ENCODE measurements at regions not wholly inside any gene's neighbourhood (a gene's known extent, or its start where the extent isn't known, plus 50 kb on each side); places are given as distances from the start of the nearest gene placed in this dataset.

- Histone ChIP-seq H3K4me1 (no peaks in the 10 kb centered on the region), H3K36me3 (no peaks in the 10 kb centered on the region), H3K27ac (no peak overlapping the region), H3K9me3 (no peaks in the 10 kb centered on the region), H3K4me3 (no peak overlapping the region), H3K27me3 (no peaks in the 10 kb centered on the region)
- no peak for TF ChIP-seq POLR2A (IDR thresholded peaks at IDR 0.05)
- no peak for TF ChIP-seq EP300 (IDR thresholded peaks at IDR 0.05)
- no peak for TF ChIP-seq CTCF (IDR thresholded peaks at IDR 0.05)
- WGBS, 2 donors, result 81 to 82% methylated on average over 2 of the region's 2 CpGs
- DNase-seq (ENCODE audit: low spot score in 2 of 2), result no peak
Measured at GRCh38 chr2:57313678-57314077, 732.9 kb upstream of the VRK2 start.

- Histone ChIP-seq H3K4me1 (no peaks in the 10 kb centered on the region), H3K27me3 (no peaks in the 10 kb centered on the region), H3K36me3 (no peaks in the 10 kb centered on the region), H3K4me3 (no peak overlapping the region), H3K9me3 (no peaks in the 10 kb centered on the region), H3K27ac (no peak overlapping the region)
- TF ChIP-seq CTCF (IDR thresholded peaks at IDR 0.05), result no peak
- TF ChIP-seq POLR2A (IDR thresholded peaks at IDR 0.05), result no peak
- no peak for DNase-seq (ENCODE audit: low spot score in 2 of 2)
Measured at GRCh38 chr2:57314682-57315081, 731.9 kb upstream of the VRK2 start.

GRCh38 chr2:57330447-57330846 lies 716.2 kb upstream of the VRK2 start:
- peaks cover 0 to 4% (median 0%) of the 10 kb centered on the region in 4 donors for H3K9me3 ChIP-seq
- H3K27ac ChIP-seq, result no peak overlapping the region
- 24 to 27% methylated on average over 2 of the region's 2 CpGs for WGBS, 2 donors
- no peaks in the 10 kb centered on the region for H3K4me1 ChIP-seq
- no peaks in the 10 kb centered on the region for H3K27me3 ChIP-seq
- no peak overlapping the region for H3K4me3 ChIP-seq
- TF ChIP-seq POLR2A (IDR thresholded peaks at IDR 0.05), result no peak
- no peak for TF ChIP-seq CTCF (IDR thresholded peaks at IDR 0.05)
- no peak for TF ChIP-seq EP300 (IDR thresholded peaks at IDR 0.05)
- no peaks in the 10 kb centered on the region for H3K36me3 ChIP-seq
- DNase-seq (ENCODE audit: low spot score in 2 of 2), result no peak

- Histone ChIP-seq H3K4me3 (no peak overlapping the region), H3K9me3 (peaks cover 0 to 4% (median 0%) of the 10 kb centered on the region in 4 donors), H3K4me1 (no peaks in the 10 kb centered on the region), H3K36me3 (no peaks in the 10 kb centered on the region), H3K27me3 (no peaks in the 10 kb centered on the region), H3K27ac (no peak overlapping the region)
- no peak for DNase-seq (ENCODE audit: low spot score in 2 of 2)
- 52 to 75% methylated on average over 1 of the region's 1 CpG for WGBS, 2 donors
- TF ChIP-seq EP300 (IDR thresholded peaks at IDR 0.05) (no peak), CTCF (IDR thresholded peaks at IDR 0.05) (no peak), POLR2A (IDR thresholded peaks at IDR 0.05) (no peak)
Measured at GRCh38 chr2:57333221-57333620, 713.4 kb upstream of the VRK2 start.

- DNase-seq (ENCODE audit: low spot score in 2 of 2), result no peak
Measured at GRCh38 chr2:57343391-57344006, 703.1 kb upstream of the VRK2 start.

More at GRCh38 chr2:57343391-57344006, 703.1 kb upstream of the VRK2 start:
- Histone ChIP-seq H3K36me3 (no peaks in the 10 kb centered on the region), H3K27ac (no peak overlapping the region), H3K9me3 (peaks cover 0 to 6% (median 2%) of the 10 kb centered on the region in 4 donors), H3K4me3 (no peak overlapping the region), H3K4me1 (no peaks in the 10 kb centered on the region), H3K27me3 (no peaks in the 10 kb centered on the region)
- TF ChIP-seq CTCF (IDR thresholded peaks at IDR 0.05) (no peak), EP300 (IDR thresholded peaks at IDR 0.05) (no peak), POLR2A (IDR thresholded peaks at IDR 0.05) (no peak)
- 93 to 100% methylated on average over 1 of the region's 1 CpG for WGBS, 2 donors

All from tibial nerve (tissue), 4 donors.